ENCODE measurements at regions not wholly inside any gene's neighbourhood (a gene's known extent, or its start where the extent isn't known, plus 50 kb on each side); places are given as distances from the start of the nearest gene placed in this dataset.

GRCh38 chr3:127105587-127105986 is 87.3 kb upstream of the PRR23E start:
- no peaks in the 10 kb centered on the region for H3K9me3 ChIP-seq
- no peak for TF ChIP-seq POLR2A (IDR thresholded peaks at IDR 0.05)
- TF ChIP-seq, protein P1, sequence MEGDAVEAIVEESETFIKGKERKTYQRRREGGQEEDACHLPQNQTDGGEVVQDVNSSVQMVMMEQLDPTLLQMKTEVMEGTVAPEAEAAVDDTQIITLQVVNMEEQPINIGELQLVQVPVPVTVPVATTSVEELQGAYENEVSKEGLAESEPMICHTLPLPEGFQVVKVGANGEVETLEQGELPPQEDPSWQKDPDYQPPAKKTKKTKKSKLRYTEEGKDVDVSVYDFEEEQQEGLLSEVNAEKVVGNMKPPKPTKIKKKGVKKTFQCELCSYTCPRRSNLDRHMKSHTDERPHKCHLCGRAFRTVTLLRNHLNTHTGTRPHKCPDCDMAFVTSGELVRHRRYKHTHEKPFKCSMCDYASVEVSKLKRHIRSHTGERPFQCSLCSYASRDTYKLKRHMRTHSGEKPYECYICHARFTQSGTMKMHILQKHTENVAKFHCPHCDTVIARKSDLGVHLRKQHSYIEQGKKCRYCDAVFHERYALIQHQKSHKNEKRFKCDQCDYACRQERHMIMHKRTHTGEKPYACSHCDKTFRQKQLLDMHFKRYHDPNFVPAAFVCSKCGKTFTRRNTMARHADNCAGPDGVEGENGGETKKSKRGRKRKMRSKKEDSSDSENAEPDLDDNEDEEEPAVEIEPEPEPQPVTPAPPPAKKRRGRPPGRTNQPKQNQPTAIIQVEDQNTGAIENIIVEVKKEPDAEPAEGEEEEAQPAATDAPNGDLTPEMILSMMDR (IDR thresholded peaks at IDR 0.05) = no peak
- no peaks in the 10 kb centered on the region for H3K36me3 ChIP-seq (replicated peaks in 1 of 2; ENCODE audit: insufficient read depth in 1 of 2, low read depth in 2 of 2)
- no peaks in the 10 kb centered on the region for H3K27me3 ChIP-seq
- 55 to 91% methylated on average over 4 of the region's 4 CpGs for WGBS, 2 donors
- H3K4me1 ChIP-seq = no peaks in the 10 kb centered on the region
- H3K4me3 ChIP-seq = no peak overlapping the region
- no peak for ATAC-seq
- H3K27ac ChIP-seq = no peak overlapping the region
- intact Hi-C loops (cut with DNase I) = no loop called here
- DNase-seq = no peak

GRCh38 chr3:127106053-127106452 is 86.9 kb upstream of the PRR23E start:
- ATAC-seq = no peak
- WGBS, 2 donors = 77 to 85% methylated on average over 5 to 7 of the region's 7 CpGs
- TF ChIP-seq, protein P1 (IDR thresholded peaks at IDR 0.05) = no peak
- TF ChIP-seq POLR2A (IDR thresholded peaks at IDR 0.05) = no peak

DNA sequence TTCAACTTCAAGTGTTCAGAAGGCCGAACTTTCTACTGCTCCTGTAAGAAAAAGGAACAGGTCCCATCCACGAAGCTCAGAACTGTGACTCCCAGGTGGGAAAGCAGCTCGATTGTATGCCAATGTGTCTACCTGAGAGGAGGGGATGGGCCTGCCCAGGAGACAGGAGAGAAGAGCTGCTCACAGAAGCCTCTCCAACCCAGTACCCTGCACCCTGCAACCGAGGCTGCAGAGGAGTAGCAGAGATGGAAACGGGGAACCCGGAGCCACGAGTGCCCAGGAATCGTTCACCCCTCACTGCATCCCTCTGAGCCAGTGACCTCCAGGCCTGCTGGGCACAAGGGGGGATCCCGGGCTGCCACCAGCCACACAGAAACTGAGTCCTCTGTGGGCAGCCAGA is 86.5 kb upstream of the PRR23E start:
- ATAC-seq (no peak), DNase-seq (no peak)
- H3K4me3 ChIP-seq = no peak overlapping the region
- WGBS, 2 donors = 72 to 84% methylated on average over 7 to 9 of the region's 9 CpGs
- H3K4me1 ChIP-seq = no peaks in the 10 kb centered on the region
- H3K36me3 ChIP-seq (replicated peaks in 1 of 2; ENCODE audit: insufficient read depth in 1 of 2, low read depth in 2 of 2) = no peaks in the 10 kb centered on the region
- intact Hi-C loops (cut with DNase I) = no loop called here
- no peaks in the 10 kb centered on the region for H3K27me3 ChIP-seq
- H3K27ac ChIP-seq = no peak overlapping the region
- H3K9me3 ChIP-seq = peaks cover 0 to 3% (median 0%) of the 10 kb centered on the region in 3 donors
- TF ChIP-seq, protein P1 (IDR thresholded peaks at IDR 0.05) = no peak
- no peak for TF ChIP-seq POLR2A (IDR thresholded peaks at IDR 0.05)

More at GRCh38 chr3:127106053-127106452, 86.9 kb upstream of the PRR23E start:
- Histone ChIP-seq H3K4me3 (no peak overlapping the region), H3K36me3 (replicated peaks in 1 of 2; ENCODE audit: insufficient read depth in 1 of 2, low read depth in 2 of 2) (no peaks in the 10 kb centered on the region), H3K27ac (no peak overlapping the region), H3K9me3 (no peaks in the 10 kb centered on the region), H3K27me3 (no peaks in the 10 kb centered on the region), H3K4me1 (no peaks in the 10 kb centered on the region)
- intact Hi-C loops (cut with DNase I) = no loop called here
- DNase-seq = no peak

- intact Hi-C loops (cut with DNase I) = no loop called here
- Histone ChIP-seq H3K4me1 (no peaks in the 10 kb centered on the region), H3K27me3 (no peaks in the 10 kb centered on the region), H3K36me3 (replicated peaks in 1 of 2; ENCODE audit: insufficient read depth in 1 of 2, low read depth in 2 of 2) (no peaks in the 10 kb centered on the region), H3K27ac (no peak overlapping the region), H3K9me3 (peaks cover 0 to 6% (median 0%) of the 10 kb centered on the region in 3 donors), H3K4me3 (no peak overlapping the region)
- TF ChIP-seq, protein P1 (IDR thresholded peaks at IDR 0.05) = no peak
- no peak for TF ChIP-seq POLR2A (IDR thresholded peaks at IDR 0.05)
- ATAC-seq (no peak), DNase-seq (no peak)
- WGBS, 2 donors = 76 to 80% methylated on average over 9 of the region's 9 CpGs
Observed at GRCh38 chr3:127107002-127107401, 85.9 kb upstream of the PRR23E start.

All from body of pancreas (tissue), 4 donors.